ENCODE measurements at regions not wholly inside any gene's neighbourhood (a gene's known extent, or its start where the extent isn't known, plus 50 kb on each side); places are given as distances from the start of the nearest gene placed in this dataset.

DNA sequence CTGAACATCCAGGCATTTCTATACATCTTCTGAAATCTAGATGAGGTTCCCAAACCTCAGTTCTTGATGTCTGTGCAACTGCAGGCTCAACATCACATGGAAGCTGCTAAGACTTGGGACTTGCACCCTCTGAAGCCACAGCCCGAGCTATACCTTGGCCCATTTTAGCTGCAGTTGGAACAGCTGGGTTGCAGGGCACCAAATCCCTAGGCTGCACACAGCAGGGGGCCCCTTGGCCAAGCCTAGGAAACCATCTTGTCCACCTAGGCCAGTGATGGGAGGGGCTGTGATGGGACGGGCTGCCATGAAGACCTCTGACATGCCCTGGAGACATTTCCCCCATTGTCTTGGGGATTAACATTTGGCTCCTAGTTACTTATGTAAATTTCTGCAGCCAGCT, 415.8 kb upstream of the SUCLG2 start:
- H3K4me3 Mint-ChIP-seq: no peak overlapping the region
- H3K27me3 Mint-ChIP-seq (ENCODE audit: low read depth): peaks cover 5% of the 10 kb centered on the region
- no peaks in the 10 kb centered on the region for H3K36me3 Mint-ChIP-seq (ENCODE audit: low read depth)
- no peak overlapping the region for H3K27ac Mint-ChIP-seq (ENCODE audit: unreplicated experiment)
- H3K9me3 Mint-ChIP-seq: peaks cover 9% of the 10 kb centered on the region
- no peaks in the 10 kb centered on the region for H3K4me1 Mint-ChIP-seq
- DNase-seq (ENCODE audit: low read depth, low spot score): no peak
- TF ChIP-seq, protein P1, sequence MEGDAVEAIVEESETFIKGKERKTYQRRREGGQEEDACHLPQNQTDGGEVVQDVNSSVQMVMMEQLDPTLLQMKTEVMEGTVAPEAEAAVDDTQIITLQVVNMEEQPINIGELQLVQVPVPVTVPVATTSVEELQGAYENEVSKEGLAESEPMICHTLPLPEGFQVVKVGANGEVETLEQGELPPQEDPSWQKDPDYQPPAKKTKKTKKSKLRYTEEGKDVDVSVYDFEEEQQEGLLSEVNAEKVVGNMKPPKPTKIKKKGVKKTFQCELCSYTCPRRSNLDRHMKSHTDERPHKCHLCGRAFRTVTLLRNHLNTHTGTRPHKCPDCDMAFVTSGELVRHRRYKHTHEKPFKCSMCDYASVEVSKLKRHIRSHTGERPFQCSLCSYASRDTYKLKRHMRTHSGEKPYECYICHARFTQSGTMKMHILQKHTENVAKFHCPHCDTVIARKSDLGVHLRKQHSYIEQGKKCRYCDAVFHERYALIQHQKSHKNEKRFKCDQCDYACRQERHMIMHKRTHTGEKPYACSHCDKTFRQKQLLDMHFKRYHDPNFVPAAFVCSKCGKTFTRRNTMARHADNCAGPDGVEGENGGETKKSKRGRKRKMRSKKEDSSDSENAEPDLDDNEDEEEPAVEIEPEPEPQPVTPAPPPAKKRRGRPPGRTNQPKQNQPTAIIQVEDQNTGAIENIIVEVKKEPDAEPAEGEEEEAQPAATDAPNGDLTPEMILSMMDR (conservative IDR thresholded peaks at IDR 0.05): no peak

GRCh38 chr3:68067314-68067713, 412.9 kb upstream of the SUCLG2 start:
- Mint-ChIP-seq H3K27ac (ENCODE audit: unreplicated experiment) (no peak overlapping the region), H3K36me3 (ENCODE audit: low read depth) (no peaks in the 10 kb centered on the region), H3K9me3 (peaks cover 6% of the 10 kb centered on the region), H3K27me3 (ENCODE audit: low read depth) (peaks cover 5% of the 10 kb centered on the region), H3K4me1 (no peaks in the 10 kb centered on the region), H3K4me3 (no peak overlapping the region)
- DNase-seq (ENCODE audit: low read depth, low spot score): no peak
- TF ChIP-seq, protein P1 (conservative IDR thresholded peaks at IDR 0.05): no peak

DNA sequence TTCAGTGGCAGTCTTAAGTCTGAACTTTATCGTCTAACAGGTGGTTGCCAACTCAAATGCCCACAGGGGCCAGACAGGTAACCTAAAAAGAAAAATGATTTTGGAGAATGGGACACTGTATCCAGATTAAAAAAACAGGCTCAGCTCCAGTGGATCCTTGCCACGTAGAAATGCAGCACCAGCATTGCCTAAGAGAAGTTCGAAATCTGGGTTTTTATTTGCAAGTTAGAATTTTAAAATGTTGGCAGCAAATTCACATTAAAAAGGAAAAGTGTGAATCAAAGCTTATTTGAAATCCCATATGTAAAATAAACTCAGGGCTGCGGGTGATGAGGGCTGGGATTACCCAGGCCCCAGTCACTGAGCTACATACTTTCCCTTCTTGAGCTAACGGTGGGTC, 408.5 kb upstream of the SUCLG2 start:
- H3K9me3 Mint-ChIP-seq: no peaks in the 10 kb centered on the region
- no peaks in the 10 kb centered on the region for H3K36me3 Mint-ChIP-seq (ENCODE audit: low read depth)
- no peak overlapping the region for H3K4me3 Mint-ChIP-seq
- TF ChIP-seq, protein P1 (conservative IDR thresholded peaks at IDR 0.05): no peak
- no peak overlapping the region for H3K27ac Mint-ChIP-seq (ENCODE audit: unreplicated experiment)
- DNase-seq (ENCODE audit: low read depth, low spot score): no peak
- no peaks in the 10 kb centered on the region for H3K4me1 Mint-ChIP-seq
- H3K27me3 Mint-ChIP-seq (ENCODE audit: low read depth): peaks cover 9% of the 10 kb centered on the region

DNA sequence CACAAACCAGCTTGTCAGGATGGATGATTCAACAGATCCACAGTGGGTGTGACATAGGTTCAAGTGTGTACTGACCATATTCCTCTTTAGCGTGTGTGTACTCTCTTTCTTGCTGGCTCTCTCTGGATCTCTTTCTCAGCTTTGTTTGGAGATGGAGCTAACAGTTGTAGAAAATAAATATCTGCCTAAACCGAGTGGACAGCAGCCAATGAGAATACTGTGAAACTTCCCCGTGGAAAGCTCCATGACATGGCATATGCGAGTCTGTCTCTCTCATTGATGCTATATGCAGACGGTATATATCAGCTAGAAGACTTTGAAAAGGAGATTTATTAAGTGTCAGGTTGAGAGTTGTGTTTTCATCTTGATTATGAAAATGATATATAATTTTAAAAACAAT, 406.5 kb upstream of the SUCLG2 start:
- no peaks in the 10 kb centered on the region for H3K4me1 Mint-ChIP-seq

GRCh38 chr3:68060191-68060590, 405.8 kb upstream of the SUCLG2 start:
- no peak for DNase-seq (ENCODE audit: low read depth, low spot score)
- Mint-ChIP-seq H3K4me3 (no peak overlapping the region), H3K36me3 (ENCODE audit: low read depth) (no peaks in the 10 kb centered on the region), H3K4me1 (no peaks in the 10 kb centered on the region), H3K27me3 (ENCODE audit: low read depth) (peaks cover 7% of the 10 kb centered on the region), H3K27ac (ENCODE audit: unreplicated experiment) (no peak overlapping the region), H3K9me3 (no peaks in the 10 kb centered on the region)
- TF ChIP-seq, protein P1 (conservative IDR thresholded peaks at IDR 0.05): no peak

More for the DNA sequence above, 406.5 kb upstream of the SUCLG2 start:
- TF ChIP-seq, protein P1 (conservative IDR thresholded peaks at IDR 0.05): no peak
- H3K4me3 Mint-ChIP-seq: no peak overlapping the region
- H3K27ac Mint-ChIP-seq (ENCODE audit: unreplicated experiment): no peak overlapping the region
- no peaks in the 10 kb centered on the region for H3K36me3 Mint-ChIP-seq (ENCODE audit: low read depth)
- H3K27me3 Mint-ChIP-seq (ENCODE audit: low read depth): peaks cover 7% of the 10 kb centered on the region
- no peaks in the 10 kb centered on the region for H3K9me3 Mint-ChIP-seq
- DNase-seq (ENCODE audit: low read depth, low spot score): no peak
